Spinal cord (tissue), 9 donors: ENCODE measurements at regions not wholly inside any gene's neighbourhood (a gene's known extent, or its start where the extent isn't known, plus 50 kb on each side); places are given as distances from the start of the nearest gene placed in this dataset.
"Not testable (repeated sequence)": the region's sequence is repeated elsewhere in the genome, so short reads cannot be mapped to it uniquely, and the experiment has no call there.

Experiments
- DNase-seq, 6 donors: peaks; one replicate each; pipeline versions ENCODE4 v3.0.0 to v3.0.0-alpha.2; 2013 to 2015; ENCODE audit warnings: low spot score in 6 of 6, low read depth in 4 of 6
- H3K27ac ChIP-seq: one replicate; pipeline ENCODE4 v1.5.1; 2013; ENCODE audit warnings: low read depth, low read length, control low read depth
- H3K27me3 ChIP-seq: one replicate; pipeline ENCODE4 v1.6.1; 2013; ENCODE audit warnings: low read length; ENCODE audit not compliant: control insufficient read depth, insufficient read depth
- H3K36me3 ChIP-seq: one replicate; pipeline ENCODE4 v1.6.1; 2013; ENCODE audit warnings: low read length; ENCODE audit not compliant: control insufficient read depth, insufficient read depth
- H3K4me1 ChIP-seq: one replicate; pipeline ENCODE4 v1.6.1; 2013; ENCODE audit warnings: low read length; ENCODE audit not compliant: control insufficient read depth, insufficient read depth
- H3K4me3 ChIP-seq: one replicate; pipeline ENCODE4 v1.5.1; 2013; ENCODE audit warnings: low read depth, low read length, control low read depth
- H3K9me3 ChIP-seq: one replicate; pipeline ENCODE4 v1.6.1; 2013; ENCODE audit warnings: low read length; ENCODE audit not compliant: control insufficient read depth, insufficient read depth
- WGBS: methylation state at CpG from one replicate; pipeline ENCODE4 v1.1.5; 2013; ENCODE audit warnings: missing lambda C conversion rate; ENCODE audit not compliant: insufficient coverage; 5-methylcytosine and 5-hydroxymethylcytosine counted together
- donor health status: healthy.

DNA sequence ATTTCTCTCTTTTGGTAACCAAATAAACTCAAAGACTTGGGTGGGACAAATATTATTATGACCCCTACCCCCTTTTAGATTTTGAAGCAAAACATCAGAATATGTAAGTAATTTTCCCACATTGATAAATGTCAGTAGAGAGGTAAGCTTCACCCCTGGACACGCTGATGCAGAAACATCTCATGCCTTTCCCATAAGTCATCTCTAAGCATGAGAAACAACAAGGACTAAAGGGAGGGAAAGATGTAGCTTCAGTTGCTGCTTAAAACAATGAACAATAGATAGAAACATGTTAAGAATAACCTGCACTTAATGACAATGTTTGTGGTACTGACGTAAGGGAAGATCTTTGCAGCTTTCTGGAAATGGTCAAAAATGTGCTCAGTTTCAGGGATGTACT, 56.3 kb upstream of the SLC8A3 start:
- no peaks in the 10 kb centered on the region for H3K4me1 ChIP-seq
- H3K4me3 ChIP-seq: no peak overlapping the region
- WGBS: 80% methylated on average over 1 of the region's 2 CpGs
- DNase-seq: no peak
- no peaks in the 10 kb centered on the region for H3K36me3 ChIP-seq
- H3K27ac ChIP-seq: no peak overlapping the region
- H3K27me3 ChIP-seq: no peaks in the 10 kb centered on the region
- no peaks in the 10 kb centered on the region for H3K9me3 ChIP-seq

DNA sequence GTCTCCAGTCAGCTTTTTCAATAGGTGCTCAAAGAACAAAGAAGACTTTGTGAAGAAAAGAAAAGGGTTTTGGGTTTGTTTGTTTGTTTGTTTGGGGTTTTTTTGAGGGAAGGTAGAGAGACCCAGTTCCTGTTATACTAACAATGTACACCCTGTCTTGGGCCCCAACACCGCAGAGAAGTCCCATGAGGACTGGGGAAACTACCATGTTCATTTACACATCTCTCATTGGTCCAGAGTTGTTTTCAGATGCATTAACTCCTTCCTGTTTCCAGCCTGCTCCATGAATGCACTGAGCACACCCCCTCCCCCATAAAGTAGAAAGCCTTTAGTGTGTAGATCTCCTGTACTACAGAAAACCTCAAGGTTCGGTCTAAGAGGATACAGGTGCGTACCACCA, 51.1 kb upstream of the SLC8A3 start:
- Histone ChIP-seq H3K36me3 (no peaks in the 10 kb centered on the region), H3K4me3 (no peak overlapping the region), H3K27ac (no peak overlapping the region), H3K4me1 (no peaks in the 10 kb centered on the region), H3K27me3 (no peaks in the 10 kb centered on the region), H3K9me3 (no peaks in the 10 kb centered on the region)
- DNase-seq: no peak
- no CpG with 5 or more reads among the region's 3 CpGs for WGBS

DNA sequence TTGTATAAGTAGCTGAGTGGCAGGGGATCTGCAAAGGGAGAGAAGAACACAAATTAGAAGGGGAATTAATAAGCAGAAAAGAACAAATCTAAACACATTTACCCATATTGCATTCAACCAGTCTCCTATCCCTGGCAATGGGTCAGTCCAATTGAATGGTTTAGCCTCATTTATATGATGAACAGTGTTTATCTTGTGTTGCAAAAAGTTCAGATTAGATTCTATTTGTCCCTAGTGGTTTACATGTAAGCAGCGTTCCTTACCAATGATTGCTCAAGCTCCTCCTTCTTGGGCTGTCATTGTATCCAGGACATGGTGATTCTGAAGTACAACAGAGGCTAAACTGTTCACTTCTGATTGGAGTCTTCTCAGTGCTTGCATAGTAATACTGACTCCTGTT, 49.9 kb upstream of the SLC8A3 start:
- not testable (repeated sequence) for H3K9me3 ChIP-seq, H3K27ac ChIP-seq, H3K4me1 ChIP-seq, DNase-seq, H3K36me3 ChIP-seq, H3K4me3 ChIP-seq, H3K27me3 ChIP-seq
- WGBS: no CpG with 5 or more reads among the region's 1 CpG
